WTC11 (cell line): ENCODE measurements at regions not wholly inside any gene's neighbourhood (a gene's known extent, or its start where the extent isn't known, plus 50 kb on each side); places are given as distances from the start of the nearest gene placed in this dataset.

ENCODE experiments used
- ATAC-seq: fragments of 200-7000 bp; cut with Tn5 transposase; 2 replicates; pipeline ENCODE4 v1.10.0; 2021; ENCODE audit warnings: mild to moderate bottlenecking, moderate library complexity
- CTCF ChIA-PET: fragments of 300-600 bp; sonication (Branson Sonifier 250); formaldehyde crosslinking; loops from one replicate; lab custom pipeline; 2021; ENCODE audit warnings: antibody characterized with exemption; lab: Charles Lee
- POLR2A ChIA-PET: fragments of 350-600 bp; sonication (Branson Sonifier 250); formaldehyde crosslinking; loops from one replicate; lab custom pipeline; 2021; ENCODE audit warnings: antibody characterized with exemption; lab: Charles Lee
- DNase-seq: peaks from one replicate; pipeline ENCODE4 v3.0.0; 2021; ENCODE audit warnings: low spot score
- H3K27ac Mint-ChIP-seq: 2 replicates; pipeline ENCODE4 v1.8.0; 2021; ENCODE audit warnings: mixed read lengths
- H3K27me3 Mint-ChIP-seq: 2 replicates; pipeline ENCODE4 v1.8.0; 2021; ENCODE audit warnings: low read depth, mild to moderate bottlenecking, moderate library complexity, mixed read lengths
- H3K36me3 Mint-ChIP-seq: 2 replicates; pipeline ENCODE4 v1.8.0; 2021; ENCODE audit warnings: mixed read lengths
- H3K4me1 Mint-ChIP-seq: 2 replicates; pipeline ENCODE4 v1.8.0; 2022; ENCODE audit warnings: mixed read lengths
- H3K4me3 Mint-ChIP-seq: 2 replicates; pipeline ENCODE4 v1.8.0; 2021; ENCODE audit warnings: mild to moderate bottlenecking, moderate library complexity, mixed read lengths
- H3K9me3 Mint-ChIP-seq: 2 replicates; pipeline ENCODE4 v1.8.0; 2021; ENCODE audit warnings: mixed read lengths
- ATF1 ChIP-seq: sonication (generic); formaldehyde crosslinking; IDR thresholded peaks from 2 replicates; pipeline ENCODE4 v1.8.1; 2023; ENCODE audit warnings: mild to moderate bottlenecking, moderate library complexity, missing genetic modification reagents
- ATF6 ChIP-seq: sonication (generic); formaldehyde crosslinking; IDR thresholded peaks from 2 replicates; pipeline ENCODE4 v1.8.1; 2023; ENCODE audit warnings: mild to moderate bottlenecking, missing genetic modification reagents
- CBFB ChIP-seq: sonication (generic); formaldehyde crosslinking; IDR thresholded peaks from 2 replicates; pipeline ENCODE4 v1.8.1; 2022; ENCODE audit warnings: mild to moderate bottlenecking, low read depth, missing genetic modification reagents
- ELF4 ChIP-seq: sonication (generic); formaldehyde crosslinking; IDR thresholded peaks from 2 replicates; pipeline ENCODE4 v1.8.1; 2022; ENCODE audit warnings: low read depth, mild to moderate bottlenecking, moderate library complexity, missing genetic modification reagents
- ESRRA ChIP-seq: sonication (generic); formaldehyde crosslinking; IDR thresholded peaks from 2 replicates; pipeline ENCODE4 v1.8.1; 2022; ENCODE audit warnings: mild to moderate bottlenecking, missing genetic modification reagents, borderline replicate concordance
- NR1H2 ChIP-seq: sonication (generic); formaldehyde crosslinking; IDR thresholded peaks from 2 replicates; pipeline ENCODE4 v1.9.0; 2021; ENCODE audit warnings: mild to moderate bottlenecking, moderate library complexity, missing genetic modification reagents
- NR3C1 ChIP-seq: sonication (generic); formaldehyde crosslinking; conservative IDR thresholded peaks from 2 replicates; pipeline ENCODE4 v1.8.1; 2023; ENCODE audit warnings: low read depth, mild to moderate bottlenecking, missing genetic modification reagents
- SMAD3 ChIP-seq: sonication (generic); formaldehyde crosslinking; IDR thresholded peaks from 2 replicates; pipeline ENCODE4 v1.8.0; 2022; ENCODE audit warnings: missing genetic modification reagents, mild to moderate bottlenecking, borderline replicate concordance
- SOX15 ChIP-seq: fragments of 250-450 bp; sonication (Bioruptor Pico); IDR thresholded peaks from 2 replicates; pipeline ENCODE4 v1.9.0; 2021; ENCODE audit warnings: mild to moderate bottlenecking
- TEAD4 ChIP-seq: sonication (generic); formaldehyde crosslinking; IDR thresholded peaks from 2 replicates; pipeline ENCODE4 v1.8.0; 2022; ENCODE audit warnings: mild to moderate bottlenecking, missing genetic modification reagents
- ZBTB21 ChIP-seq: sonication (generic); formaldehyde crosslinking; IDR thresholded peaks from 2 replicates; pipeline ENCODE4 v1.8.1; 2023; ENCODE audit warnings: mild to moderate bottlenecking, missing genetic modification reagents, borderline replicate concordance
- ZNF121 ChIP-seq: sonication (generic); formaldehyde crosslinking; IDR thresholded peaks from 2 replicates; pipeline ENCODE4 v1.8.0; 2023; ENCODE audit warnings: missing genetic modification reagents
- ZNF138 ChIP-seq: sonication (generic); formaldehyde crosslinking; conservative IDR thresholded peaks from 2 replicates; pipeline ENCODE4 v1.8.1; 2022; ENCODE audit warnings: mild to moderate bottlenecking, moderate library complexity, missing genetic modification reagents
- ZNF219 ChIP-seq: sonication (generic); formaldehyde crosslinking; IDR thresholded peaks from 2 replicates; pipeline ENCODE4 v1.8.0; 2023; ENCODE audit warnings: missing genetic modification reagents, mild to moderate bottlenecking, borderline replicate concordance
- ZNF232 ChIP-seq: sonication (generic); formaldehyde crosslinking; IDR thresholded peaks from 2 replicates; pipeline ENCODE4 v1.8.0; 2022; ENCODE audit warnings: mild to moderate bottlenecking, missing genetic modification reagents
- ZNF416 ChIP-seq: fragments of 250-450 bp; sonication (Bioruptor Pico); IDR thresholded peaks from 2 replicates; pipeline ENCODE4 v1.9.0; 2021; ENCODE audit warnings: mild to moderate bottlenecking, inconsistent platforms
- TF ChIP-seq, protein P1 (sequence below): sonication (generic); formaldehyde crosslinking; IDR thresholded peaks from 2 replicates; pipeline ENCODE4 v1.8.0; 2022; ENCODE audit warnings: missing genetic modification reagents
- TF ChIP-seq, protein P2 (sequence below): fragments of 250-450 bp; sonication (Bioruptor Pico); IDR thresholded peaks from 2 replicates; pipeline ENCODE4 v1.9.0; 2021; ENCODE audit warnings: mild to moderate bottlenecking
- TF ChIP-seq, protein P3 (sequence below): fragments of 250-450 bp; sonication (Bioruptor Pico); IDR thresholded peaks from 2 replicates; pipeline ENCODE4 v1.9.0; 2021; ENCODE audit warnings: mild to moderate bottlenecking, borderline replicate concordance
- TF ChIP-seq, protein P4 (sequence below): sonication (generic); formaldehyde crosslinking; IDR thresholded peaks from 2 replicates; pipeline ENCODE4 v1.8.1; 2023; ENCODE audit warnings: mild to moderate bottlenecking, moderate library complexity, missing genetic modification reagents

GRCh38 chr4:85028910-85029309 is 62.4 kb upstream of the WDFY3 start (continued):
- no peak for TF ChIP-seq ATF6
- TF ChIP-seq SMAD3 (CRISPR knock-in tag): no peak

DNA sequence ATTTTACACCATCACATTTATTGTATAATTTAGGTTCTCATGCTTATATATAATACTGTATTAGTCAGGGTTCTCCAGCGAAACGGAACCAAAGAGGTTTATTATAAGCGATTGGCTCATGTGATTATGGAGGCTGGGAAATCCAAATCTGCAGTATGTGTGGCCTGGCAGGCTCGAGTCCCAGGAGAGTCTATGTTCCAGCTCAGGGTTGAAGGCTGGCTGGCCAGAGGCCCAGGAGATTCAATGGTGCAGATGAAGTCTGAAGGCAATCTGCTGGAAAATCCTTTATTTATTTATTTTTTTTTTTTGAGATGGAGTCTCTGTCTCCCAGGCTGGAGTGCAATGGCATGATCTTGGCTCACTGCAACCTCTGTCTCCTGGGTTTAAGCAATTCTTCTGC is 63.0 kb upstream of the WDFY3 start:
- Mint-ChIP-seq H3K4me3 (no peak overlapping the region), H3K27me3 (no peaks in the 10 kb centered on the region; the same call in 1 of the 2 replicates), H3K36me3 (peaks cover 42% of the 10 kb centered on the region)
- POLR2A ChIA-PET: no interaction called here
- DNase-seq: no peak
- TF ChIP-seq, protein P1, sequence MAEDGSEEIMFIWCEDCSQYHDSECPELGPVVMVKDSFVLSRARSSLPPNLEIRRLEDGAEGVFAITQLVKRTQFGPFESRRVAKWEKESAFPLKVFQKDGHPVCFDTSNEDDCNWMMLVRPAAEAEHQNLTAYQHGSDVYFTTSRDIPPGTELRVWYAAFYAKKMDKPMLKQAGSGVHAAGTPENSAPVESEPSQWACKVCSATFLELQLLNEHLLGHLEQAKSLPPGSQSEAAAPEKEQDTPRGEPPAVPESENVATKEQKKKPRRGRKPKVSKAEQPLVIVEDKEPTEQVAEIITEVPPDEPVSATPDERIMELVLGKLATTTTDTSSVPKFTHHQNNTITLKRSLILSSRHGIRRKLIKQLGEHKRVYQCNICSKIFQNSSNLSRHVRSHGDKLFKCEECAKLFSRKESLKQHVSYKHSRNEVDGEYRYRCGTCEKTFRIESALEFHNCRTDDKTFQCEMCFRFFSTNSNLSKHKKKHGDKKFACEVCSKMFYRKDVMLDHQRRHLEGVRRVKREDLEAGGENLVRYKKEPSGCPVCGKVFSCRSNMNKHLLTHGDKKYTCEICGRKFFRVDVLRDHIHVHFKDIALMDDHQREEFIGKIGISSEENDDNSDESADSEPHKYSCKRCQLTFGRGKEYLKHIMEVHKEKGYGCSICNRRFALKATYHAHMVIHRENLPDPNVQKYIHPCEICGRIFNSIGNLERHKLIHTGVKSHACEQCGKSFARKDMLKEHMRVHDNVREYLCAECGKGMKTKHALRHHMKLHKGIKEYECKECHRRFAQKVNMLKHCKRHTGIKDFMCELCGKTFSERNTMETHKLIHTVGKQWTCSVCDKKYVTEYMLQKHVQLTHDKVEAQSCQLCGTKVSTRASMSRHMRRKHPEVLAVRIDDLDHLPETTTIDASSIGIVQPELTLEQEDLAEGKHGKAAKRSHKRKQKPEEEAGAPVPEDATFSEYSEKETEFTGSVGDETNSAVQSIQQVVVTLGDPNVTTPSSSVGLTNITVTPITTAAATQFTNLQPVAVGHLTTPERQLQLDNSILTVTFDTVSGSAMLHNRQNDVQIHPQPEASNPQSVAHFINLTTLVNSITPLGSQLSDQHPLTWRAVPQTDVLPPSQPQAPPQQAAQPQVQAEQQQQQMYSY: no peak
- TF ChIP-seq NR1H2 (no peak), SOX15 (no peak), ZNF232 (CRISPR knock-in tag) (no peak), ZNF416 (CRISPR knock-in tag) (no peak), ZNF121 (CRISPR knock-in tag) (no peak), ATF1 (CRISPR knock-in tag) (no peak), ZNF219 (CRISPR knock-in tag) (no peak)
- TF ChIP-seq, protein P2, sequence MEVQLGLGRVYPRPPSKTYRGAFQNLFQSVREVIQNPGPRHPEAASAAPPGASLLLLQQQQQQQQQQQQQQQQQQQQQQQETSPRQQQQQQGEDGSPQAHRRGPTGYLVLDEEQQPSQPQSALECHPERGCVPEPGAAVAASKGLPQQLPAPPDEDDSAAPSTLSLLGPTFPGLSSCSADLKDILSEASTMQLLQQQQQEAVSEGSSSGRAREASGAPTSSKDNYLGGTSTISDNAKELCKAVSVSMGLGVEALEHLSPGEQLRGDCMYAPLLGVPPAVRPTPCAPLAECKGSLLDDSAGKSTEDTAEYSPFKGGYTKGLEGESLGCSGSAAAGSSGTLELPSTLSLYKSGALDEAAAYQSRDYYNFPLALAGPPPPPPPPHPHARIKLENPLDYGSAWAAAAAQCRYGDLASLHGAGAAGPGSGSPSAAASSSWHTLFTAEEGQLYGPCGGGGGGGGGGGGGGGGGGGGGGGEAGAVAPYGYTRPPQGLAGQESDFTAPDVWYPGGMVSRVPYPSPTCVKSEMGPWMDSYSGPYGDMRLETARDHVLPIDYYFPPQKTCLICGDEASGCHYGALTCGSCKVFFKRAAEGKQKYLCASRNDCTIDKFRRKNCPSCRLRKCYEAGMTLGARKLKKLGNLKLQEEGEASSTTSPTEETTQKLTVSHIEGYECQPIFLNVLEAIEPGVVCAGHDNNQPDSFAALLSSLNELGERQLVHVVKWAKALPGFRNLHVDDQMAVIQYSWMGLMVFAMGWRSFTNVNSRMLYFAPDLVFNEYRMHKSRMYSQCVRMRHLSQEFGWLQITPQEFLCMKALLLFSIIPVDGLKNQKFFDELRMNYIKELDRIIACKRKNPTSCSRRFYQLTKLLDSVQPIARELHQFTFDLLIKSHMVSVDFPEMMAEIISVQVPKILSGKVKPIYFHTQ (CRISPR knock-in tag): no peak
- TF ChIP-seq, all 79 proteins: peak for 0
- CTCF ChIA-PET: interaction anchor here (0.6 kb wide), 1 partner anchor 351 kb away, joined by 3 read pairs; no protein-coding TSS in a partner anchor
- no peak for ATAC-seq
- H3K9me3 Mint-ChIP-seq: peaks cover 69% of the 10 kb centered on the region
- H3K4me1 Mint-ChIP-seq: no peaks in the 10 kb centered on the region
- no peak overlapping the region for H3K27ac Mint-ChIP-seq

DNA sequence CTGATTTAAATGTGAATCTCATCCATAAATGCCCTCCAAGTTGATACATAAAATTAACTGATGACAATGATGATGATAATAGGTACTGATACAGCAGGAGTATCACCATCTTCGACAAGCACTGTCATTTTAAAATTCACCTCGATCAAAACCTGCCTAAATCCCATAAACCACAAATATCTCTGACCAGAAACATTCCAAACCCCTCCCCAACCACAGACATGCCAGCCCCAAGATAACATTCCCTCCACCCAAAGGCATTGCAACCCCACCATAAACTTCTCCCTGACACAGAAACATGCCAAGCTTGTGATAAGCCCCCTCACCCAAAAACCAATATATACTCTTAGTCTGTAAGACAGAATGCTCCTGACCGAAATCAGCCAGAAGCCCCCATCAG is 63.7 kb upstream of the WDFY3 start:
- Mint-ChIP-seq H3K9me3 (peaks cover 74% of the 10 kb centered on the region), H3K4me3 (no peak overlapping the region), H3K27me3 (no peaks in the 10 kb centered on the region; the same call in 1 of the 2 replicates), H3K4me1 (no peaks in the 10 kb centered on the region), H3K27ac (no peak overlapping the region), H3K36me3 (peaks cover 46% of the 10 kb centered on the region)
- ChIA-PET CTCF (no interaction called here), POLR2A (no interaction called here)
- ATAC-seq (no peak), DNase-seq (no peak)
- TF ChIP-seq ZNF138 (CRISPR knock-in tag) (no peak), ATF1 (CRISPR knock-in tag) (no peak), CBFB (CRISPR knock-in tag) (no peak), TEAD4 (CRISPR knock-in tag) (no peak), SMAD3 (CRISPR knock-in tag) (no peak), NR3C1 (CRISPR knock-in tag) (no peak), ZBTB21 (CRISPR knock-in tag) (no peak), ELF4 (no peak), ESRRA (no peak)
- TF ChIP-seq, protein P3, sequence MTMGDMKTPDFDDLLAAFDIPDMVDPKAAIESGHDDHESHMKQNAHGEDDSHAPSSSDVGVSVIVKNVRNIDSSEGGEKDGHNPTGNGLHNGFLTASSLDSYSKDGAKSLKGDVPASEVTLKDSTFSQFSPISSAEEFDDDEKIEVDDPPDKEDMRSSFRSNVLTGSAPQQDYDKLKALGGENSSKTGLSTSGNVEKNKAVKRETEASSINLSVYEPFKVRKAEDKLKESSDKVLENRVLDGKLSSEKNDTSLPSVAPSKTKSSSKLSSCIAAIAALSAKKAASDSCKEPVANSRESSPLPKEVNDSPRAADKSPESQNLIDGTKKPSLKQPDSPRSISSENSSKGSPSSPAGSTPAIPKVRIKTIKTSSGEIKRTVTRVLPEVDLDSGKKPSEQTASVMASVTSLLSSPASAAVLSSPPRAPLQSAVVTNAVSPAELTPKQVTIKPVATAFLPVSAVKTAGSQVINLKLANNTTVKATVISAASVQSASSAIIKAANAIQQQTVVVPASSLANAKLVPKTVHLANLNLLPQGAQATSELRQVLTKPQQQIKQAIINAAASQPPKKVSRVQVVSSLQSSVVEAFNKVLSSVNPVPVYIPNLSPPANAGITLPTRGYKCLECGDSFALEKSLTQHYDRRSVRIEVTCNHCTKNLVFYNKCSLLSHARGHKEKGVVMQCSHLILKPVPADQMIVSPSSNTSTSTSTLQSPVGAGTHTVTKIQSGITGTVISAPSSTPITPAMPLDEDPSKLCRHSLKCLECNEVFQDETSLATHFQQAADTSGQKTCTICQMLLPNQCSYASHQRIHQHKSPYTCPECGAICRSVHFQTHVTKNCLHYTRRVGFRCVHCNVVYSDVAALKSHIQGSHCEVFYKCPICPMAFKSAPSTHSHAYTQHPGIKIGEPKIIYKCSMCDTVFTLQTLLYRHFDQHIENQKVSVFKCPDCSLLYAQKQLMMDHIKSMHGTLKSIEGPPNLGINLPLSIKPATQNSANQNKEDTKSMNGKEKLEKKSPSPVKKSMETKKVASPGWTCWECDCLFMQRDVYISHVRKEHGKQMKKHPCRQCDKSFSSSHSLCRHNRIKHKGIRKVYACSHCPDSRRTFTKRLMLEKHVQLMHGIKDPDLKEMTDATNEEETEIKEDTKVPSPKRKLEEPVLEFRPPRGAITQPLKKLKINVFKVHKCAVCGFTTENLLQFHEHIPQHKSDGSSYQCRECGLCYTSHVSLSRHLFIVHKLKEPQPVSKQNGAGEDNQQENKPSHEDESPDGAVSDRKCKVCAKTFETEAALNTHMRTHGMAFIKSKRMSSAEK (CRISPR knock-in tag): no peak
- TF ChIP-seq, protein P4, sequence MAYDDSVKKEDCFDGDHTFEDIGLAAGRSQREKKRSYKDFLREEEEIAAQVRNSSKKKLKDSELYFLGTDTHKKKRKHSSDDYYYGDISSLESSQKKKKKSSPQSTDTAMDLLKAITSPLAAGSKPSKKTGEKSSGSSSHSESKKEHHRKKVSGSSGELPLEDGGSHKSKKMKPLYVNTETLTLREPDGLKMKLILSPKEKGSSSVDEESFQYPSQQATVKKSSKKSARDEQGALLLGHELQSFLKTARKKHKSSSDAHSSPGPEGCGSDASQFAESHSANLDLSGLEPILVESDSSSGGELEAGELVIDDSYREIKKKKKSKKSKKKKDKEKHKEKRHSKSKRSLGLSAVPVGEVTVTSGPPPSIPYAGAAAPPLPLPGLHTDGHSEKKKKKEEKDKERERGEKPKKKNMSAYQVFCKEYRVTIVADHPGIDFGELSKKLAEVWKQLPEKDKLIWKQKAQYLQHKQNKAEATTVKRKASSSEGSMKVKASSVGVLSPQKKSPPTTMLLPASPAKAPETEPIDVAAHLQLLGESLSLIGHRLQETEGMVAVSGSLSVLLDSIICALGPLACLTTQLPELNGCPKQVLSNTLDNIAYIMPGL (CRISPR knock-in tag): no peak
